DMS53 treated with DMSO at 0.1 percent for 48 hours (cell line): ENCODE measurements at regions not wholly inside any gene's neighbourhood (a gene's known extent, or its start where the extent isn't known, plus 50 kb on each side); places are given as distances from the start of the nearest gene placed in this dataset.
A peak's percentile ranks its signal among the peaks of the same experiment; 100 is the strongest.
"Not testable (repeated sequence)": the region's sequence is repeated elsewhere in the genome, so short reads cannot be mapped to it uniquely, and the experiment has no call there.

Source experiments
- DNase-seq: peaks from one replicate; lab custom pipeline; 2025; ENCODE audit not compliant: unreplicated experiment; lab: John Stamatoyannopoulos, UW

DNA sequence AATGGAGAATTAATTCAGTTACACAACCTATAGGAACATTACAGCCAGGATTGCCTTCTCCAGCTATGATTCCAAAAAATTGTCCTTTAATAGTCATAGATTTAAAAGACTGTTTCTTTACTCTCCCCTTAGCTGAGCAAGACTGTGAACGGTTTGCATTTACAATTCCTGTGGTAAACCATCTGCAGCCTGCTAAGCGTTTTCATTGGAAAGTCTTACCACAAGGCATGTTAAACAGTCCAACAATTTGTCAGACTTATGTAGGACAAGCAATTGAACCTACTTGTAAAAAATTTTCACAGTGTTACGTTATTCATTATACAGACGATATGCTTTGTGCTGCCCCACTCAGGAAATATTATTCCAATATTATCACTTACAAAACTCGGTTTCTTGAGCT is 140.6 kb upstream of the ZNF91 start:
- not testable (repeated sequence) for DNase-seq

- not testable (repeated sequence) for DNase-seq
Observed at GRCh38 chr19:23533441-23533840, 138.2 kb upstream of the ZNF91 start.

- no peak for DNase-seq
Observed at GRCh38 chr19:23531976-23532375, 136.7 kb upstream of the ZNF91 start.

DNA sequence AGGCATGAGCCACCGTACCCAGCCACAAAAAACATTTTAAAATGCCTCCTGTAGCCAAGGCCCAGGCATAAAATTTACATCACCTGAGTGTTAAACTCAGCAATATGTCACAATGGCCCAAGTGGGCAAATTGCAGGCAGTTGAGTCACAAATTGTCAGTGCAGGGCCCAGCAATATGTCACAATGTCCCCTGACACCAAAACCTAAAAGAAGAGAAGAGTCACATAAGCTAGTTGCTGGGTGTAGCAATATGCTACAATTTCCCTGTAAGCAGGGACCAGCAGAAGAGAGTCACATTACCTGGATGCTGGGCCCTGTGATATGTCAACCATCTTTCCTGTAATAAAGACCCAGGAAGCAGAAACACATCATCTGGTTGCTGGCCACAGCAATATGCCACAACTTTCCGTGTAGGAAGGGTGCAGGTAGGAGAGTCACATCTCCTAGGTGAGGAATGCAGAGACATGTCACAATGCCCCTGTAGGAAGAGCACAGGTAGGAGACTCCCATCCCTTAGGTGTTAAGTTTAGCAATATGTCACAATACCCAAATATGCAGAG is 136.0 kb upstream of the ZNF91 start:
- no peak for DNase-seq

DNA sequence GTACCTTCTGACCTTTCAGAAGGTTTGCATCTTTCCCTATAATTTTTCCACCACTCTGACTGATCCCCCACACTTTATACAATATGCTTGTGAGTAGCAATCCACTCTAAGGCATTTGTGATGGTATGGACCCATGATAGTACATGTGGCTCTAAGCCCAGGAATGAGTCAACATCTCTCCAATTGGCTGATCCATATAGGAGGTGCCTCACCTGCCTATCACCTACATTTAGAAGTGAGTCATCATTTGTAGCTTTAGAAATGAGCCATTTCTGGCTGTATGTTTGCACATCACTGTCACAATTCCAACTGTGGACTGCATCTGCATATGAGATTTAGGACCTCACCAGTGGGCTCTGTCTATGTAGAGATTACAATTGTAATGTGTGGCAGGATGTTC is 133.1 kb upstream of the ZNF91 start:
- DNase-seq = peak; percentile 23

DNA sequence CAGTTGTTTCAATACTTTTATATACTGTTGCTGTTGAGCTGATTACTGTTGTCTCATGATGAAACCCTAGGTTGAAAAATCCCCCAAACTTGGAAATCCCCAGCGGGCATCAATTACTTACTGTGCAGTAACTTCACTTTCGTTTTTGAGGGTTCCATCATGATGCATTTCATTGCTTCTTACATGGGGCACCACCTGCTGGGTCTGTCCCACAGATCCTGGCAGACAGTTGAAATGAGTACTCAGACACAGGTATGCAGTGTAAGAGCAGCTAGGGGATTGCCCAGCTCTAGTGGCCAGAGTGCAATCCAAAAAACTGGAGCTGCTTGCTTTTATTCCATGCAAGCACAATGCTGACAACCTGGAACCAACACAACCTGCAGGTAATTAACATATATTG is 132.5 kb upstream of the ZNF91 start:
- no peak for DNase-seq

- DNase-seq = no peak
Observed at GRCh38 chr19:23526302-23526701, 131.0 kb upstream of the ZNF91 start.

DNA sequence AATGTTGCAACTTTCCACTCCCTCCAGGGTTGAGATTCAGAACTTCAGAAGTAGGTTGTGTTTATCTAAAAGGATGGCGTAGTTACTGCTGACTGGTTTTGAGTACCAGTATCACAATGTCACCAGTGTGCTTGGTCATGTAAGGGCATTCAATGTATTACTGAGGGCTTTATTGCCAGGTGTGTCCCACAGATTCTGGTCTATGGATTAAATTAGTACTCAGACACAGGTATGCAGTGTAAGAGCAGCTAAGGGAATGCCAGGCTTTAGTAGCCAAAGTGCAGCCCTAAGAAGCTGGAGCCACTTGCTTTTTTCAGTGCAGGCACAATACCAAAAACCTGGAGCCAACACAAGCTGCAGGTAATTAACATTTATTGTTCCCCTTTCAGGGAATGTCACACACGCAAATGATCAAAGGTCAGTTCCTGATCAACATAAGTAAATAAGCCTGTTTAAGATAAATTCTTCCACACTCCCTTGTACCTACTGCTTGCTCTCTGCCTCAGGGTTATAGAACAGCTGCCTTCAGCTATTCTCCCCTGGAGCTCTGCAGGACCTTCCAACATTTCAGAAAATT is 130.1 kb upstream of the ZNF91 start:
- DNase-seq = no peak

- no peak for DNase-seq
Observed at GRCh38 chr19:23523863-23524262, 128.6 kb upstream of the ZNF91 start.

GRCh38 chr19:23522431-23522830 is 127.2 kb upstream of the ZNF91 start:
- no peak for DNase-seq

GRCh38 chr19:23521471-23521870 is 126.2 kb upstream of the ZNF91 start:
- DNase-seq = no peak

GRCh38 chr19:23520441-23520840 is 125.2 kb upstream of the ZNF91 start:
- no peak for DNase-seq

DNA sequence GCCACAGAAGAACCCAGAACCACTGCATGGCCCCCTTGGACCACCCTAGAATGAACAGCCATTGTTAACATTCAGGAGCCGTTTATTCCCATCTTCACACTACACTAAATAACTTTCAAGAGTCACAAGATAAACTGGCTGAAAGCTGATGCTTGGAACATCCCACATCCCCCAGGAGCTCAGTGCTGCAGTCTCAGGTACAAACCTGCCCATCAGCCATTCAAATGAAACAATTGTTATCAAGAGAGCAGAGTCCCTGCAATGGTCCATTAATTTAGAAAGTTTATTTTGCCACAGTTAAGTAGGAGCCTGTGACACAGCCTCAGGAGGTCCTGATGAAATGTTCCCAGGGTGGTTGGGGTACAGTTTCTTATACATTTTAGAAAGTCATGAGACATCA is 123.8 kb upstream of the ZNF91 start:
- no peak for DNase-seq

DNA sequence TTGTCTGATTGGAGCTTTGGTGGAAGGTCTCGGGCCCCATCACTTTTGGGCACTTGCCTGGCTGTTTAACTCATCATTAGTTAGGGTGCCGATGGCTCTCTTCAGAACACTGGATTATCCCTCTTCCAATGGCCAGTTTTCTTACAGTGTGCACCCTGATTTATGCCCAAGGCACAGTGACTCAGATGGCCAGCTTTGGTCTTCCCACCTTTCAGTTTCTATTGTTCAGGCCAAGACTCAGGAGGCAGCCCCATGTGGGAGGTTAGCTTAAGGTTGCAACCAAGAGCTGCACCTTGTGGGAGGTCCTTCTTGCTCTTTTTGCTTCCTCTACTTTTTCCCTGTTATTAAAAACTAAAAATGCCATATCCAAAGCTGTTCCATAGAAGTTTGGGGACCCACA is 121.0 kb upstream of the ZNF91 start:
- DNase-seq = no peak

DNA sequence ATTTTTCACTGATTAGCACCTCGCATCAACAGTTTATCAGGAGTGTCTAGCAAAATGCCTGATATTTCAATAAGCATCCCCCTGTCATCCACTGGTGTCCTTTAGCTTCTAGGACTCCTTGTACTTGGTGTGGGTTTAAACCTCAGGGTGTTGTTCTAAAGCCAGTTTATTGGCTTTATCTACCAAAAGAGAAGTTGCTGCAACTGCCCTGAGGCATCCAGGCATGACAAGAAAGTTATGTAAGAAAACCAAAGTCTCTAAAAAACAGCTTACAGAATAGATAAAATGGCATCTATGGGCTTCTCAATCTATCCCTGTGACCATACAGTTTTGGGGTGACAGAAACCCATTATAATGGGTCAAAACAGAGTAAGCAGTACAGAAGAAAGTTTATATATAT is 120.3 kb upstream of the ZNF91 start:
- no peak for DNase-seq

- DNase-seq = peak; percentile 8
Observed at GRCh38 chr19:23512151-23512925, 117.1 kb upstream of the ZNF91 start.

DNA sequence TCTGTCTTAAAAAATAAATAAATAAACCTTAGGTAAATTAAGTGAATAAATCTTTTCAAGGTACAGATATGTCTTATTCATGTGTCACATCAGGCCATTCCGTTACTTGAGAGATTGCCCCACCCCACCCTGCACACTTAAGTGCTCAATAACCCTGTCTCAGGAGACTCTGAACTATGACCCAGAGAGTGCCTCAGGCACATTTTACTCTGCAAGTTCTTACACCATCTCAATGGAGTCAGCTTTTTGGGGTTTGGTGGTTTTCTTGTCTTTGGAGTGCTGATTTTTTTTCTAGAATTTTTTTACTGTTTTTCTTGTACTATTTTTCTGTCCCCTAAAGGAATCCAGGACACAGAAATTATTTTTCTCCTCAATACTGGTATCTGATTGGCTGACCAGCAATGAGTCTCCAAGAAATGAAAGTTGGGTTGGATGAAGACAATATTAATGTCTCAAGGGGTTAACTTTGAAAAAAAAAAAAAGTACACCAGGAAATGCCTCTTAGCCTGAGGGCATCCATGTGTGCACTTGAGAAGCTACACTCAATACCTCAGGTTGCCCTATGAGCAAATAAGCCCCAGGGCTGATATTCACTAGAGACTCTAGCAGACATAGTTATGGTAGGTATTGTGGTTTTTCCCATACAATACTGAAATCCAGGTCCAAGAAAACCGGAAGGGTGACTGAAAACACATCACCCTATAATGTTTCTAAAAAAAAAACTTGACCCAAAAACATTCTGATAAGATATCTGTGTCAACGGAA is 114.6 kb upstream of the ZNF91 start:
- no peak for DNase-seq

DNA sequence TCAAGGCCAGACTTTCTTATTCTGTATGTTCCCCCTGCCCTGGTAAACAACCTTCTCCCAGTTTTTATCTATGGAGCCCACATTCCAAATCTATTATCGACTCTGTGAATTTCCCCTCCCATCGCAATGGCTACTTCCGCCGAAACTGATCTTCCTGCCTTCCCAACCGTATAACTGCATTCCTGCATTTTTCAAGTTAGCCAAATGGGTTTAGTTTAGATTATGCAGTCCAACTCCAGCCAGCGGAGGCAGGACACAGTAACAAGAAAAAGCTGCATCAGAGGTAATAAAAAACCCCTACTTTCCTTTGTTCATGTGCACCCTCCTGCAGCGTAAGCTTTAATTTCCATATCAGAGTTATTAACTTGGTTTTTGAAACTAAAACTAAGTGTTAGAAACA is 112.2 kb upstream of the ZNF91 start:
- no peak for DNase-seq

GRCh38 chr19:23505738-23506137 is 110.5 kb upstream of the ZNF91 start:
- DNase-seq = no peak

GRCh38 chr19:23482829-23483228 is 87.6 kb upstream of the ZNF91 start:
- no peak for DNase-seq

GRCh38 chr19:23481043-23481442 is 85.8 kb upstream of the ZNF91 start:
- peak; percentile 92 for DNase-seq

DNA sequence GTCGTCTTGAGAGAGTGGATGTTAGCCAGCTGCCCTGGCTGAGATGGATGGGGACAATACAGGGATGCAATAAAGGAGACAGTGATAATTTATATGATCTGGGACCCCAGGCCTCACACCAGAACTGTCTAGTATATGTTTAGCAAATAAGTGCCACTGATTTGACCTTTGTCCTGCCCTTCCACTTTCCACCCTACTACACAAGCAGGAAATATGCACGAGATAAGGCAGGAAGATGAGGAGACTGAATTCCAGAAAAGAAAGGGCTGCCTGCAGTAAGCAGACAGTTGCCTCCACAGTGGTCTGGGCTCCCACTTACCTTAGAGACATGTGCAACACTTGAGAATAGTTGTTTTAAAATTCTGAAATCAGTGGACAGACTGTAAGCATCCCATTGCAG is 80.2 kb upstream of the ZNF91 start:
- DNase-seq = no peak
